Stomach (tissue), 8 donors: ENCODE measurements at regions not wholly inside any gene's neighbourhood (a gene's known extent, or its start where the extent isn't known, plus 50 kb on each side); places are given as distances from the start of the nearest gene placed in this dataset.
"Not testable (repeated sequence)": the region's sequence is repeated elsewhere in the genome, so short reads cannot be mapped to it uniquely, and the experiment has no call there.

Experiments used
- DNase-seq, 2 donors: peaks; one replicate each; pipeline versions ENCODE4 v3.0.0 to v3.0.0-alpha.2; 2013 to 2019
- H3K27ac ChIP-seq, 5 donors: fragments of 200-600 bp in 4 of 5; sonication (generic) in 4 of 5; one replicate each; pipeline ENCODE4 v1.5.1; 2013 to 2019; ENCODE audit warnings: mild to moderate bottlenecking in 1 of 5, moderate library complexity in 1 of 5
- H3K27me3 ChIP-seq, 3 donors: fragments of 200-600 bp; sonication (generic); one replicate each; pipeline ENCODE4 v1.5.1; 2017 to 2019; ENCODE audit warnings: mixed run types in 1 of 3
- H3K36me3 ChIP-seq, 4 donors: fragments of 200-600 bp; sonication (generic); 1 replicate in 3 of 4; 2 replicates in 1 of 4; pipeline ENCODE4 v1.5.1; 2016 to 2019
- H3K4me1 ChIP-seq, 4 donors: fragments of 200-600 bp; sonication (generic); one replicate each; pipeline ENCODE4 v1.5.1; 2016 to 2019
- H3K4me3 ChIP-seq, 4 donors: fragments of 200-600 bp; sonication (generic) in 3 of 4; one replicate each; pipeline ENCODE4 v1.5.1; 2016 to 2019; ENCODE audit warnings: mild to moderate bottlenecking in 1 of 4
- H3K9me3 ChIP-seq, 4 donors: fragments of 200-600 bp; sonication (generic); one replicate each; pipeline ENCODE4 v1.5.1; 2016 to 2019
- CTCF ChIP-seq, 7 experiments: fragments of 450-650 bp in 4 of 7; fragments of 200-600 bp in 3 of 7; sonication (generic) in 3 of 7; IDR thresholded peaks; one replicate each; pipeline ENCODE4 v1.5.1; 2016 to 2019; ENCODE audit warnings: antibody characterized with exemption in 7 of 7, control low read depth in 2 of 7, mild to moderate bottlenecking in 1 of 7
- EP300 ChIP-seq: sonication (generic); formaldehyde crosslinking; IDR thresholded peaks from one replicate; pipeline ENCODE4 v1.6.1; 2017; ENCODE audit warnings: antibody characterized with exemption
- POLR2A ChIP-seq, 4 donors: fragments of 450-650 bp; IDR thresholded peaks; one replicate each; pipeline ENCODE4 v1.6.1; 2016; ENCODE audit warnings: antibody characterized with exemption in 4 of 4, control low read depth in 2 of 4, mild to moderate bottlenecking in 1 of 4, moderate library complexity in 1 of 4
- POLR2AphosphoS5 ChIP-seq, 3 donors: sonication (generic); formaldehyde crosslinking; IDR thresholded peaks; one replicate each; pipeline ENCODE4 v1.6.1; 2016; ENCODE audit warnings: antibody characterized with exemption in 3 of 3
- WGBS, 5 donors: extraction: QIAGEN DNeasy Blood & Tissue Kit in 3 of 5; methylation state at CpG; one replicate each; pipeline versions ENCODE4 v1.1.5 to v1.1.7; 2013 to 2018; 5-methylcytosine and 5-hydroxymethylcytosine counted together
- intact Hi-C: fragments of 100-400 bp; cut with DNase I; formaldehyde crosslinking; loops from one replicate; pipeline ENCODE4 v1.15.1; 2023; ENCODE audit warnings: low total_unique reads
- donor health status: healthy with polysubstance abuse.
- donor health status: Bipolar disorder and iron deficiency.
- donor health status: healthy.

GRCh38 chr12:88834226-88834625 is 254.0 kb upstream of the KITLG start:
- Histone ChIP-seq H3K27me3 (no peaks in the 10 kb centered on the region), H3K36me3 (no peaks in the 10 kb centered on the region), H3K4me1 (no peaks in the 10 kb centered on the region), H3K27ac (no peak overlapping the region), H3K9me3 (peaks cover 8 to 17% (median 12%) of the 10 kb centered on the region in 4 donors), H3K4me3 (no peak overlapping the region)
- TF ChIP-seq POLR2A (IDR thresholded peaks at IDR 0.05) (no peak), POLR2AphosphoS5 (IDR thresholded peaks at IDR 0.05) (no peak), CTCF (IDR thresholded peaks at IDR 0.05) (no peak), EP300 (no peak)
- 63 to 93% (median 89%) methylated on average over 1 of the region's 1 CpG for WGBS, 5 donors
- intact Hi-C loops = no loop called here
- no peak for DNase-seq

GRCh38 chr12:88833641-88834116 is 253.4 kb upstream of the KITLG start:
- H3K27me3 ChIP-seq = no peaks in the 10 kb centered on the region

DNA sequence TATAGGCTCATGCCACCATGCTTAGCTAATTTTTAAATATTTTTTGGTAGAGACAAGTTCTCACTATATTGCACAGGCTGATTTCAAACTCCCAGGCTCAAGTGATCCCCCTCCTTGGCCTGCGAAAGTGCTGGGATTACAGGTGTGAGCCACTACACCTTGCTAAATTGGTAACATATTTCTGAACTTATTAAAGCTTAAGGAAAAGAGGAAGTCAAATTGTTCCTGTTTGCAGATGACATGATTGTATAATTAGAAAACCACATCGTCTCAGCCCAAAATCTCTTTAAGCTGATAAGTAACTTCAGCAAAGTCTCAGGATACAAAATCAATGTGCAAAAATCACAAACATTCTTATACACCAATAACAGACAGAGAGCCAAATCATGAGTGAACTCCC is 248.3 kb upstream of the KITLG start:
- H3K9me3 ChIP-seq, H3K36me3 ChIP-seq, H3K4me1 ChIP-seq, H3K27me3 ChIP-seq, intact Hi-C loops, H3K4me3 ChIP-seq, DNase-seq, H3K27ac ChIP-seq: not testable (repeated sequence)
- 76 to 88% (median 86%) methylated on average over 2 of the region's 2 CpGs for WGBS, 5 donors

More at GRCh38 chr12:88833641-88834116, 253.4 kb upstream of the KITLG start:
- peaks cover 3 to 12% (median 7%) of the 10 kb centered on the region in 4 donors for H3K9me3 ChIP-seq
- peak in 1 of 3 donors; percentile 45 for TF ChIP-seq POLR2AphosphoS5 (IDR thresholded peaks at IDR 0.05)
- no peak for TF ChIP-seq EP300
- H3K4me3 ChIP-seq = no peak overlapping the region
- no peak overlapping the region for H3K27ac ChIP-seq
- DNase-seq = no peak
- intact Hi-C loops = no loop called here
- no peaks in the 10 kb centered on the region for H3K36me3 ChIP-seq
- no peaks in the 10 kb centered on the region for H3K4me1 ChIP-seq

DNA sequence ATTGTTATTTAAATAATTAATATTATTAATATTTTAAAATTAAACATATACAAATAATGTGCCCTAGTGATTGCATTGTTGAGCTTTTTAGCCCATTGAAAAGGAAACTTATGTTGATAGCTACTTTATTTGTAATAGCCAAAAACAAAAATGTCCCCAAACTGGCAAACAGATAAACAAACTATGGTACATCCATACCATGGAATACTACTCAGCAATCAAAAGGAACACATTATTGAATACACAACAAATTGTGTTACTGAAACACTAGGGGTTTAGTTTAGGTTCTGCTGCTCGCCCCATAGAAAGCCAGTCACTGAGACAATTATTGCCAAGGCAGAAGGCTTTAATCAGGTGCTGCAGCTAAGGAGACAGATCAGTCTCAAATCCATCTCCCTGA is 239.7 kb upstream of the KITLG start:
- DNase-seq = no peak
- Histone ChIP-seq H3K36me3 (no peaks in the 10 kb centered on the region), H3K4me1 (peaks cover 0 to 22% (median 10%) of the 10 kb centered on the region in 4 donors), H3K9me3 (no peaks in the 10 kb centered on the region), H3K27ac (no peak overlapping the region), H3K27me3 (no peaks in the 10 kb centered on the region), H3K4me3 (no peak overlapping the region)
- TF ChIP-seq POLR2AphosphoS5 (IDR thresholded peaks at IDR 0.05) = no peak
- TF ChIP-seq CTCF (IDR thresholded peaks at IDR 0.05) = no peak
- TF ChIP-seq EP300 = no peak
- TF ChIP-seq POLR2A (IDR thresholded peaks at IDR 0.05) = no peak
- WGBS, 5 donors = 95 to 100% (median 98%) methylated on average over 1 of the region's 1 CpG
- intact Hi-C loops = no loop called here

DNA sequence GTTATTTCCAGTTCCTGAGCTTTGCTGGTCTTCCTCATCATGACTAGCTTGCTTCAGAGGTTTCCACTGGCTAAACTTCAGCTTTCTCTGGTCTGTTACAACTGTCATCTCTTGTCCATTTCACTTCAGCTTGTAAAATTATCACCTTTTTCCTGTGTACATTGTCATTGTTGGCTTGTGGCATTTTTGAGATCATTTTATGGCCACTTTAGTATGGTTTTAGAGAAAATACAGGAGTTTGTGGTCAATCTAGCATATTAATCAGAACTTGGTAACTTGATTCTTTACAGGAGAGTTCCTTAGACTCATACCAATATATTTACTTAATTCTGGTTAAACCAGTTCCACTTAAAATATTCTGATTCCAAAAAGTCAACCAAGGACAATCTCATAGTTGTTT is 235.9 kb upstream of the KITLG start:
- no peaks in the 10 kb centered on the region for H3K36me3 ChIP-seq
- DNase-seq = peak in 1 of 2 donors; percentile 27
- H3K27me3 ChIP-seq = no peaks in the 10 kb centered on the region
- H3K27ac ChIP-seq = peak overlapping the region in 4 of 5 donors; percentile 47 to 71 (median 62)
- no peak overlapping the region for H3K4me3 ChIP-seq
- intact Hi-C loops = no loop called here
- peaks cover 0 to 32% (median 21%) of the 10 kb centered on the region in 4 donors for H3K4me1 ChIP-seq
- TF ChIP-seq CTCF (IDR thresholded peaks at IDR 0.05) (no peak), POLR2AphosphoS5 (IDR thresholded peaks at IDR 0.05) (no peak), POLR2A (IDR thresholded peaks at IDR 0.05) (no peak), EP300 (no peak)
- H3K9me3 ChIP-seq = no peaks in the 10 kb centered on the region
